NT2/D1 (cell line): ENCODE measurements at regions not wholly inside any gene's neighbourhood (a gene's known extent, or its start where the extent isn't known, plus 50 kb on each side); places are given as distances from the start of the nearest gene placed in this dataset.

ENCODE experiments used
- YY1 ChIP-seq: IDR thresholded peaks from 2 replicates; pipeline ENCODE4 v1.6.1; 2011; ENCODE audit not compliant: insufficient read length, insufficient read depth
- ZNF274 ChIP-seq: IDR thresholded peaks from 2 replicates; pipeline ENCODE4 v1.6.1; 2011; ENCODE audit warnings: mild to moderate bottlenecking, low read depth, low read length

GRCh38 chr9:104025945-104026344 lies 68.2 kb upstream of the SMC2 start:
- no peak for TF ChIP-seq YY1
- TF ChIP-seq ZNF274, result no peak
